Naive thymus-derived CD4-positive, alpha-beta T cell (primary cell): ENCODE measurements at regions not wholly inside any gene's neighbourhood (a gene's known extent, or its start where the extent isn't known, plus 50 kb on each side); places are given as distances from the start of the nearest gene placed in this dataset.

ENCODE experiments used
- ATAC-seq: fragments of 150-1000 bp; cut with Tn5 transposase; 2 replicates; pipeline ENCODE4 v1.10.0; 2021; ENCODE audit warnings: mild to moderate bottlenecking, moderate library complexity
- CTCF ChIA-PET: fragments of 350-600 bp; sonication (Branson Sonifier 250); formaldehyde crosslinking; loops from one replicate; lab custom pipeline; 2021; ENCODE audit warnings: antibody characterized with exemption; lab: Charles Lee
- POLR2A ChIA-PET: fragments of 350-600 bp; sonication (Branson Sonifier 250); formaldehyde crosslinking; loops from one replicate; lab custom pipeline; 2021; ENCODE audit warnings: antibody characterized with exemption, inconsistent platforms; lab: Charles Lee
- DNase-seq, 9 donors: peaks; one replicate each; pipeline versions ENCODE4 v3.0.0 to v3.0.0-alpha.2; 2020 to 2022; ENCODE audit warnings: mixed read lengths in 1 of 9
- H3K27ac ChIP-seq: one replicate; pipeline ENCODE4 v1.7.0; 2013; ENCODE audit warnings: mild to moderate bottlenecking, low read depth, low read length, moderate library complexity
- H3K27me3 ChIP-seq, 2 donors: one replicate each; pipeline ENCODE4 v1.7.0; 2013; ENCODE audit warnings: low read length in 2 of 2, mild to moderate bottlenecking in 2 of 2, moderate library complexity in 2 of 2; ENCODE audit not compliant: control insufficient read depth in 2 of 2, insufficient read depth in 2 of 2
- H3K36me3 ChIP-seq, 3 experiments: 1 replicate in 2 of 3; 2 replicates in 1 of 3; pipeline ENCODE4 v1.7.0; 2013; ENCODE audit warnings: low read length in 3 of 3, mild to moderate bottlenecking in 3 of 3, moderate library complexity in 1 of 3; ENCODE audit not compliant: insufficient read depth in 3 of 3, control insufficient read depth in 2 of 3
- H3K4me1 ChIP-seq, 2 donors: one replicate each; pipeline ENCODE4 v1.7.0; 2013; ENCODE audit warnings: low read length in 2 of 2, mild to moderate bottlenecking in 2 of 2, moderate library complexity in 1 of 2; ENCODE audit not compliant: control insufficient read depth in 2 of 2, insufficient read depth in 2 of 2
- H3K4me3 ChIP-seq: 2 replicates; pipeline ENCODE4 v1.7.0; 2013; ENCODE audit warnings: mild to moderate bottlenecking, low read length
- H3K9me3 ChIP-seq, 3 experiments: 1 replicate in 2 of 3; 2 replicates in 1 of 3; pipeline ENCODE4 v1.7.0; 2013; ENCODE audit warnings: low read length in 3 of 3; ENCODE audit not compliant: control insufficient read depth in 2 of 3
- H3K27ac Mint-ChIP-seq, 9 donors: one replicate each; pipeline ENCODE4 v1.8.0; 2020 to 2022; ENCODE audit warnings: mixed read lengths in 9 of 9, mild to moderate bottlenecking in 8 of 9, moderate library complexity in 5 of 9, inconsistent platforms in 2 of 9
- H3K27me3 Mint-ChIP-seq, 5 donors: one replicate each; pipeline ENCODE4 v1.8.0; 2021 to 2022; ENCODE audit warnings: mixed read lengths in 5 of 5, mild to moderate bottlenecking in 1 of 5
- H3K36me3 Mint-ChIP-seq, 5 donors: one replicate each; pipeline ENCODE4 v1.8.0; 2020 to 2022; ENCODE audit warnings: mixed read lengths in 5 of 5, mild to moderate bottlenecking in 3 of 5, inconsistent platforms in 1 of 5
- H3K4me1 Mint-ChIP-seq, 7 donors: one replicate each; pipeline ENCODE4 v1.8.0; 2020 to 2022; ENCODE audit warnings: mixed read lengths in 7 of 7, mild to moderate bottlenecking in 3 of 7, inconsistent platforms in 1 of 7
- H3K4me3 Mint-ChIP-seq, 10 donors: one replicate each; pipeline ENCODE4 v1.8.0; 2020 to 2022; ENCODE audit warnings: mild to moderate bottlenecking in 10 of 10, mixed read lengths in 10 of 10, moderate library complexity in 6 of 10, inconsistent platforms in 2 of 10
- H3K9me3 Mint-ChIP-seq, 11 donors: one replicate each; pipeline ENCODE4 v1.8.0; 2020 to 2022; ENCODE audit warnings: mixed read lengths in 11 of 11, mild to moderate bottlenecking in 4 of 11, inconsistent platforms in 1 of 11, moderate library complexity in 1 of 11
- intact Hi-C, 2 donors: fragments of 100-400 bp; cut with micrococcal nuclease; formaldehyde crosslinking; loops; one replicate each; pipeline ENCODE4 v1.15.1; 2023

DNA sequence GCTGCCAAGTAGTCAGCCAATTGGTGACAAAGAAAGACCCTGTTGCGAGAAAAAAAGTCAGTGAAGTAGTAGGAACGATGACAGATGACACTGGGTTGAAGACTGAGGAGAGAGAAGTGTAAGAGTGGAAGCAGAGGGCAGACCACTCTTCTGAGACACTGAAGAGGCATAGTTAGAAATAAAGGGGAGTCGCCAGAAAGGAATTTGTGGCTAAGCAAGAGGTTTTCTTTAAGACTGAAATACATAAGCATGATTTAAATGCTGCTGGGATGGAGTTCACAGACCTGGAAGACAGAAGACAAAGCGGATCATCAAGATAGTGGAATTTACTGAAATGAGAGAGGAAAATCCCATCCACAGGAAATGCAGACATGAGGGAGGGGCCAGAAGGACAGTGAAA, 56.2 kb upstream of the USPL1 start:
- peaks cover 0 to 4% (median 0%) of the 10 kb centered on the region in 5 donors for H3K36me3 Mint-ChIP-seq
- H3K4me1 Mint-ChIP-seq, result no peaks in the 10 kb centered on the region
- DNase-seq, result no peak
- Histone ChIP-seq H3K4me3 (no peak overlapping the region), H3K36me3 (no peaks in the 10 kb centered on the region), H3K27me3 (no peaks in the 10 kb centered on the region), H3K4me1 (no peaks in the 10 kb centered on the region), H3K9me3 (no peaks in the 10 kb centered on the region), H3K27ac (no peak overlapping the region)
- H3K27me3 Mint-ChIP-seq, result peaks cover 0 to 50% (median 12%) of the 10 kb centered on the region in 5 donors
- H3K4me3 Mint-ChIP-seq, result no peak overlapping the region
- H3K27ac Mint-ChIP-seq, result no peak overlapping the region
- POLR2A ChIA-PET, result interaction anchor here (0.6 kb wide), 2 partner anchors 202 to 427 kb away, joined by 3 to 4 read pairs; no protein-coding TSS in a partner anchor
- intact Hi-C loops, result no loop called here
- H3K9me3 Mint-ChIP-seq, result no peaks in the 10 kb centered on the region
- ATAC-seq, result no peak
- CTCF ChIA-PET, result no interaction called here

DNA sequence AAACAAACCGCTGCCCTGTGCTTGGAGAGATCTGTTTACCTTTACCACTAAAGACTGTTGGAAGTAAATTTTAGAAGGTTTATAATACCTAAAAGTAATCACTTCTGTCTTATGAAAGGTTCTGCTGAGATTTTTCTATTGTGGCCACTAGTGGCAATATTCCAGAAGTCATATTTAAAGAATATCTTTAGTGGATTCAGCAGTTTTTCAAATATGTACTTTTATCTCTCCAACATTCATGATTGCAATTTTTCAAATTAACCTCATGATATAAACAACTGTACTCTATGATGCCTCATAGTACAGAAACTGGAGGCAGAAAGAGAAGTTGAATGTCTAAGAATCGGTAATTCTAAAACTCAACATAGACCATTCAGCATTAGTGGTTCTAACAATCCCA, 53.2 kb upstream of the USPL1 start:
- intact Hi-C loops, result no loop called here
- POLR2A ChIA-PET, result interaction anchor here (1.5 kb wide), 1 partner anchor 216 kb away, joined by 3 read pairs; no protein-coding TSS in a partner anchor

DNA sequence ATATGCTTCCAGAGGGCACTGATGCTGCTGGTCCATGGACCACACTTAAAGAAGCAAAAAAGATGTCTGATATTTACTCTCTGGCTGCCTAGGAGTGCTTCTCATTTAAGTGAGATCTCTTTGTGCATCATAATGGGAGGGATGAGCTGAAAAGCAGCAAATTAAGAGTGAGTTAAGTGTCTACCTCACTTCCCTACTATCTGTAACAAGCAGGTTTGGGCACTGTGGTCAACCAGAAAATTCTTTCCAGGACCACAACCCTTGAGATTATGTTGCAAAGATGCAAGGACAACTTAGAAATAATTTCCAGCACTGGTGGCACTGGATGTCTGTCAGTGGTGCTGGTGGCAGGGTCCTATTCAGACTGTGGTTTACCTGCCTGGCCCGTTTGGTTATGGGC, 52.1 kb upstream of the USPL1 start:
- no peaks in the 10 kb centered on the region for H3K9me3 ChIP-seq
- H3K27me3 ChIP-seq, result no peaks in the 10 kb centered on the region
- H3K27ac Mint-ChIP-seq, result no peak overlapping the region
- no peaks in the 10 kb centered on the region for H3K36me3 ChIP-seq
- DNase-seq (no peak), ATAC-seq (no peak)
- H3K9me3 Mint-ChIP-seq, result peaks cover 0 to 2% (median 0%) of the 10 kb centered on the region in 11 donors
- H3K4me1 Mint-ChIP-seq, result peaks cover 0 to 8% (median 3%) of the 10 kb centered on the region in 7 donors
- ChIA-PET POLR2A (no interaction called here), CTCF (no interaction called here)
- H3K27me3 Mint-ChIP-seq, result peaks cover 0 to 28% (median 7%) of the 10 kb centered on the region in 5 donors
- H3K4me3 ChIP-seq, result no peak overlapping the region
- intact Hi-C loops, result loop anchor here in 1 of 2 donors (1.0 kb wide), 1 partner anchor 11 kb away; no protein-coding TSS in a partner anchor
- H3K4me3 Mint-ChIP-seq, result no peak overlapping the region
- no peak overlapping the region for H3K27ac ChIP-seq
- no peaks in the 10 kb centered on the region for H3K4me1 ChIP-seq
- peaks cover 0 to under 1% (median 0%) of the 10 kb centered on the region in 5 donors for H3K36me3 Mint-ChIP-seq

More for the DNA sequence above, 53.2 kb upstream of the USPL1 start:
- Mint-ChIP-seq H3K27me3 (peaks cover 0 to 38% (median 12%) of the 10 kb centered on the region in 5 donors), H3K4me1 (no peaks in the 10 kb centered on the region), H3K4me3 (no peak overlapping the region), H3K27ac (no peak overlapping the region), H3K9me3 (peaks cover 0 to 2% (median 0%) of the 10 kb centered on the region in 11 donors), H3K36me3 (peaks cover 0 to 4% (median 0%) of the 10 kb centered on the region in 5 donors)
- no peaks in the 10 kb centered on the region for H3K36me3 ChIP-seq
- no peaks in the 10 kb centered on the region for H3K4me1 ChIP-seq
- no peak overlapping the region for H3K4me3 ChIP-seq
- ATAC-seq (no peak), DNase-seq (no peak)
- H3K27me3 ChIP-seq, result no peaks in the 10 kb centered on the region
- no peak overlapping the region for H3K27ac ChIP-seq
- H3K9me3 ChIP-seq, result no peaks in the 10 kb centered on the region
- CTCF ChIA-PET, result interaction anchor here (0.6 to 1.0 kb wide), 2 partner anchors 103 to 432 kb away, joined by 3 to 4 read pairs; no protein-coding TSS in a partner anchor

DNA sequence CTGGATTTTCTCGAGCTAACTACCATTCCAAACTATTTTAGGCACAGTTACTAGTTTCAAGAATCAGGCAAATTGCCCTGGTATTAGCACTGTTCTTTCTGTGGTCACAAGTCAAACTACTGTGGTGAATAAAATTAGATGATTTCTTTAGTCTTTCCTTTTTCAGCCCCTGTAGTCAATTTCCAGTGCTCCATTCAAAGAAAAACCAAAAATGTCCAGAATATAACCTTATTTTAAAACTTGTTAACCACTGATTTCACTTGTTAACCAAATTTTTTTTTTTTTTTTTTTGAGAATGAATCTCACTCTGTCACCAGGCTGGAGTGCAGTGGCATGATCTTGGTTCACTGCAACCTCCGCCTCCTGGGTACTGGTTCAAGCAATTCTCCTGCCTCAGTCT, 50.6 kb upstream of the USPL1 start:
- H3K27me3 Mint-ChIP-seq, result peaks cover 0 to 15% (median 0%) of the 10 kb centered on the region in 5 donors
- CTCF ChIA-PET, result interaction anchor here (1.2 kb wide), 1 partner anchor 452 kb away, joined by 3 read pairs; no protein-coding TSS in a partner anchor
- POLR2A ChIA-PET, result no interaction called here

More for the DNA sequence above, 50.6 kb upstream of the USPL1 start:
- Mint-ChIP-seq H3K4me1 (peaks cover 0 to 14% (median 9%) of the 10 kb centered on the region in 7 donors), H3K4me3 (no peak overlapping the region), H3K36me3 (no peaks in the 10 kb centered on the region), H3K9me3 (peaks cover 0 to 2% (median 0%) of the 10 kb centered on the region in 11 donors), H3K27ac (no peak overlapping the region)
- Histone ChIP-seq H3K27ac (no peak overlapping the region), H3K9me3 (no peaks in the 10 kb centered on the region), H3K4me3 (no peak overlapping the region), H3K27me3 (no peaks in the 10 kb centered on the region), H3K4me1 (peaks cover 3% of the 10 kb centered on the region in 2 donors), H3K36me3 (no peaks in the 10 kb centered on the region)
- DNase-seq (no peak), ATAC-seq (no peak)
- intact Hi-C loops, result no loop called here
